Loucy (cell line): ENCODE measurements at regions not wholly inside any gene's neighbourhood (a gene's known extent, or its start where the extent isn't known, plus 50 kb on each side); places are given as distances from the start of the nearest gene placed in this dataset.

Experiments used
- EZH2phosphoT487 ChIP-seq: fragments of 200-600 bp; IDR thresholded peaks from 2 replicates; pipeline ENCODE4 v1.6.1; 2018; ENCODE audit warnings: antibody characterized with exemption, mild to moderate bottlenecking, moderate library complexity, borderline replicate concordance
- TF ChIP-seq, protein P1 (sequence below): fragments of 200-600 bp; sonication (generic); conservative IDR thresholded peaks from 2 replicates; pipeline ENCODE4 v1.5.1; 2014; ENCODE audit warnings: mild to moderate bottlenecking, antibody characterized with exemption, low read length

DNA sequence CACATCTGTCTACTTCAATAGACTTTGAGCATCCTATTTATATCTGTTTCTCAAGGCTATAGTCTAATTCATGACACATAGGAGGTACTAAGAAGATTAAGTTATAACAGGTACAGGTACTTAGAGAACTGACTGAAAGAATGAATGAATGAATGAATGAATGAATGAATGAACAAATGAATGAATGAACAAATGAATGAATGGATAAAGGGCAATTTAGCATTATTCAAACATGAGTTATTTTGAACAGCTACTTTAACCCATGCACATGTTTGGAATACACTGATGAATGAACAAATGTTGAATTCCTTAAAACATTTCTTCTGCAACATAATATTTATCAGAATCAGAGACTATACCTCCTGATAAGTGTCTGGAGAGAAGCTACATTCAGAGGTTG is 1165.6 kb upstream of the CDH8 start:
- TF ChIP-seq, protein P1, sequence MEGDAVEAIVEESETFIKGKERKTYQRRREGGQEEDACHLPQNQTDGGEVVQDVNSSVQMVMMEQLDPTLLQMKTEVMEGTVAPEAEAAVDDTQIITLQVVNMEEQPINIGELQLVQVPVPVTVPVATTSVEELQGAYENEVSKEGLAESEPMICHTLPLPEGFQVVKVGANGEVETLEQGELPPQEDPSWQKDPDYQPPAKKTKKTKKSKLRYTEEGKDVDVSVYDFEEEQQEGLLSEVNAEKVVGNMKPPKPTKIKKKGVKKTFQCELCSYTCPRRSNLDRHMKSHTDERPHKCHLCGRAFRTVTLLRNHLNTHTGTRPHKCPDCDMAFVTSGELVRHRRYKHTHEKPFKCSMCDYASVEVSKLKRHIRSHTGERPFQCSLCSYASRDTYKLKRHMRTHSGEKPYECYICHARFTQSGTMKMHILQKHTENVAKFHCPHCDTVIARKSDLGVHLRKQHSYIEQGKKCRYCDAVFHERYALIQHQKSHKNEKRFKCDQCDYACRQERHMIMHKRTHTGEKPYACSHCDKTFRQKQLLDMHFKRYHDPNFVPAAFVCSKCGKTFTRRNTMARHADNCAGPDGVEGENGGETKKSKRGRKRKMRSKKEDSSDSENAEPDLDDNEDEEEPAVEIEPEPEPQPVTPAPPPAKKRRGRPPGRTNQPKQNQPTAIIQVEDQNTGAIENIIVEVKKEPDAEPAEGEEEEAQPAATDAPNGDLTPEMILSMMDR, result no peak
- no peak for TF ChIP-seq EZH2phosphoT487
